ENCODE measurements at regions not wholly inside any gene's neighbourhood (a gene's known extent, or its start where the extent isn't known, plus 50 kb on each side); places are given as distances from the start of the nearest gene placed in this dataset.

DNA sequence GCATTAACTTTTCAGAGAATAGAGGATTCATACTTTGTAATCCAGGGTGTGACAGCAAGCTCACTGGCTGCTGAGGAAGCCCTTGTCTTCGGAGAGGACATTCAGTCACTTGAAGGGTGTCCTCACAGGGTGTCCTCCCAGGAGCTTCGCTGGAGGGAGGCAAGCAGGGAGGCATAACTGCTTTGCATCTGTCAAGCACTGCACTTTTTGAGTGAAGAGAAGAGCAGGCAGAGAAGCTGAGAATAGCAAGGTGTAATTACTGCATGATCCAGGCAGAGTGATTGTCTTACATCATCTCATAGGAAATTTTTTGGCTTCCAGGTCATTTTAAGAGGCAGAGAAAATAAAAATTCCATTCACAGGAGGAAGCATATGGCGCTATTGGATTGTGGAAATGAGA is 232.5 kb upstream of the ZP4 start:
- Histone ChIP-seq H3K9me3 (replicated peaks; ENCODE audit: insufficient read depth, low read length) (no peaks in the 10 kb centered on the region), H3K27me3 (replicated peaks; ENCODE audit: insufficient read depth, low read length) (no peaks in the 10 kb centered on the region), H3K79me2 (ENCODE audit: low read length) (no peaks in the 10 kb centered on the region), H3K9ac (ENCODE audit: low read length) (no peak overlapping the region), H3K4me2 (ENCODE audit: low read depth, low read length) (no peak overlapping the region), H2AFZ (ENCODE audit: low read length) (no peak overlapping the region), H3F3A (ENCODE audit: insufficient read depth, low read length) (no peaks in the 10 kb centered on the region), H3K27ac (ENCODE audit: low read length) (no peak overlapping the region), H3K9me2 (replicated peaks; ENCODE audit: insufficient read depth, low read length) (no peaks in the 10 kb centered on the region), H3K4me3 (ENCODE audit: low read length) (no peak overlapping the region), H3K4me1 (ENCODE audit: low read length) (0 out of 2 replicates have a peak, but pooled peaks cover under 1% of the 10 kb centered on the region), H4K20me1 (ENCODE audit: insufficient read depth, low read length) (no peaks in the 10 kb centered on the region), H3K36me3 (replicated peaks; ENCODE audit: insufficient read depth, low read length) (no peaks in the 10 kb centered on the region)
- TF ChIP-seq, protein P1, sequence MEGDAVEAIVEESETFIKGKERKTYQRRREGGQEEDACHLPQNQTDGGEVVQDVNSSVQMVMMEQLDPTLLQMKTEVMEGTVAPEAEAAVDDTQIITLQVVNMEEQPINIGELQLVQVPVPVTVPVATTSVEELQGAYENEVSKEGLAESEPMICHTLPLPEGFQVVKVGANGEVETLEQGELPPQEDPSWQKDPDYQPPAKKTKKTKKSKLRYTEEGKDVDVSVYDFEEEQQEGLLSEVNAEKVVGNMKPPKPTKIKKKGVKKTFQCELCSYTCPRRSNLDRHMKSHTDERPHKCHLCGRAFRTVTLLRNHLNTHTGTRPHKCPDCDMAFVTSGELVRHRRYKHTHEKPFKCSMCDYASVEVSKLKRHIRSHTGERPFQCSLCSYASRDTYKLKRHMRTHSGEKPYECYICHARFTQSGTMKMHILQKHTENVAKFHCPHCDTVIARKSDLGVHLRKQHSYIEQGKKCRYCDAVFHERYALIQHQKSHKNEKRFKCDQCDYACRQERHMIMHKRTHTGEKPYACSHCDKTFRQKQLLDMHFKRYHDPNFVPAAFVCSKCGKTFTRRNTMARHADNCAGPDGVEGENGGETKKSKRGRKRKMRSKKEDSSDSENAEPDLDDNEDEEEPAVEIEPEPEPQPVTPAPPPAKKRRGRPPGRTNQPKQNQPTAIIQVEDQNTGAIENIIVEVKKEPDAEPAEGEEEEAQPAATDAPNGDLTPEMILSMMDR (IDR thresholded peaks at IDR 0.05; ENCODE audit: low read length) = no peak
- TF ChIP-seq EZH2 (optimal IDR thresholded peaks at IDR 0.05; ENCODE audit: low read depth, low read length) = no peak
- TF ChIP-seq EZH2phosphoT487 (IDR thresholded peaks at IDR 0.05; ENCODE audit: low read length) = no peak
- DNase-seq = no peak

DNA sequence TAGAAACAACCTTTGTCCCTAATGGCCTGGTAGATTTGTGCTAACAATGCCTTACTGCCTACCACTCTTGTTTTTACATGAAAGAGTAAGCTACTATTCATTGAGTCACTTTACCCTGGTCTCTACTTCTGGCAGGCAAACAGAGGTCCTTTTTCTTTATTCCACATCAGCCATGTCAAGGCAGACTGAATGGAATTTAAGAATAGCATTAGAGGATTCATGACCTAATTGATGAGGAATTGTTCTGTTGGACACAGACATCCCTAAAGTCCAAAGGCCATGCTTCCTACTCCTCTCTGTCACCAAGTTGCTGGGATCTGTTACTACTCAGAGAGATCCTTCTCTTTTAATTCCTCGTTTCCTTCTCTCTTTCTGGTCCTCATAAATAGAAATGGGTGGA is 229.1 kb upstream of the ZP4 start:
- Histone ChIP-seq H2AFZ (ENCODE audit: low read length) (no peak overlapping the region), H3K27ac (ENCODE audit: low read length) (no peak overlapping the region), H3K9me3 (replicated peaks; ENCODE audit: insufficient read depth, low read length) (no peaks in the 10 kb centered on the region), H3K9me2 (replicated peaks; ENCODE audit: insufficient read depth, low read length) (no peaks in the 10 kb centered on the region), H3K79me2 (ENCODE audit: low read length) (no peaks in the 10 kb centered on the region), H3K4me3 (ENCODE audit: low read length) (no peak overlapping the region), H3K9ac (ENCODE audit: low read length) (no peak overlapping the region), H4K20me1 (ENCODE audit: insufficient read depth, low read length) (no peaks in the 10 kb centered on the region), H3K4me1 (ENCODE audit: low read length) (no peaks in the 10 kb centered on the region), H3K4me2 (ENCODE audit: low read depth, low read length) (no peak overlapping the region), H3K36me3 (replicated peaks; ENCODE audit: insufficient read depth, low read length) (no peaks in the 10 kb centered on the region), H3F3A (ENCODE audit: insufficient read depth, low read length) (no peaks in the 10 kb centered on the region), H3K27me3 (replicated peaks; ENCODE audit: insufficient read depth, low read length) (no peaks in the 10 kb centered on the region)
- DNase-seq = no peak
- TF ChIP-seq, protein P1 (IDR thresholded peaks at IDR 0.05; ENCODE audit: low read length) = no peak
- TF ChIP-seq EZH2phosphoT487 (IDR thresholded peaks at IDR 0.05; ENCODE audit: low read length) (no peak), EZH2 (optimal IDR thresholded peaks at IDR 0.05; ENCODE audit: low read depth, low read length) (no peak)

DNA sequence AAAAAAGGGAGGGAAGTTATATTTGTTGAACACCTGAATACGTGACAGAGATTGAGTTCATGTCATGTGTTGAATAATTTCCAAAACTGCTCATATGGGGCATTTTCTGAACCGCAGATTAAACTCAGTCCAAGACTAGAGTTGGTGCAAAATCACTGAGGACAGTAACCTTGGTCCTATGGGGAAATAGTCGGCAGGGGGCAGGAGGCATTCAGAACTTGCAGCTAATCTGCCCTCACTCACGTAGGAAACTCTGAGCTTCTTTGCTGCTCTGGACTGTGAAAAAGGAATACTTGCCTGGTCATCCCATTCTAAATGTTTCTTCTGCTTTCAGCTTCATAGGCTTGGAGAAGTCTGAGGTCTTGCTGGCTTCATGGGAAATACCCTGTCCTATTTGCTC is 228.3 kb upstream of the ZP4 start:
- Histone ChIP-seq H3K4me3 (ENCODE audit: low read length) (no peak overlapping the region), H3K9me3 (replicated peaks; ENCODE audit: insufficient read depth, low read length) (no peaks in the 10 kb centered on the region), H3K36me3 (replicated peaks; ENCODE audit: insufficient read depth, low read length) (no peaks in the 10 kb centered on the region), H3K4me2 (ENCODE audit: low read depth, low read length) (no peak overlapping the region), H3K27me3 (replicated peaks; ENCODE audit: insufficient read depth, low read length) (no peaks in the 10 kb centered on the region), H3F3A (ENCODE audit: insufficient read depth, low read length) (no peaks in the 10 kb centered on the region), H4K20me1 (ENCODE audit: insufficient read depth, low read length) (no peaks in the 10 kb centered on the region), H3K9me2 (replicated peaks; ENCODE audit: insufficient read depth, low read length) (no peaks in the 10 kb centered on the region), H3K27ac (ENCODE audit: low read length) (no peak overlapping the region), H3K4me1 (ENCODE audit: low read length) (no peaks in the 10 kb centered on the region), H3K9ac (ENCODE audit: low read length) (no peak overlapping the region), H3K79me2 (ENCODE audit: low read length) (no peaks in the 10 kb centered on the region), H2AFZ (ENCODE audit: low read length) (no peak overlapping the region)
- TF ChIP-seq EZH2 (optimal IDR thresholded peaks at IDR 0.05; ENCODE audit: low read depth, low read length) = no peak
- DNase-seq = no peak

- H4K20me1 ChIP-seq (ENCODE audit: insufficient read depth, low read length) = no peaks in the 10 kb centered on the region
- no peaks in the 10 kb centered on the region for H3K79me2 ChIP-seq (ENCODE audit: low read length)
- H3K9me2 ChIP-seq (replicated peaks; ENCODE audit: insufficient read depth, low read length) = no peaks in the 10 kb centered on the region
- no peak overlapping the region for H2AFZ ChIP-seq (ENCODE audit: low read length)
- no peak overlapping the region for H3K4me3 ChIP-seq (ENCODE audit: low read length)
- H3F3A ChIP-seq (ENCODE audit: insufficient read depth, low read length) = no peaks in the 10 kb centered on the region
- H3K9ac ChIP-seq (ENCODE audit: low read length) = no peak overlapping the region
- no peak overlapping the region for H3K27ac ChIP-seq (ENCODE audit: low read length)
- no peaks in the 10 kb centered on the region for H3K27me3 ChIP-seq (replicated peaks; ENCODE audit: insufficient read depth, low read length)
- no peaks in the 10 kb centered on the region for H3K36me3 ChIP-seq (replicated peaks; ENCODE audit: insufficient read depth, low read length)
- TF ChIP-seq EZH2phosphoT487 (IDR thresholded peaks at IDR 0.05; ENCODE audit: low read length) (no peak), EZH2 (optimal IDR thresholded peaks at IDR 0.05; ENCODE audit: low read depth, low read length) (no peak)
- no peak overlapping the region for H3K4me2 ChIP-seq (ENCODE audit: low read depth, low read length)
- H3K4me1 ChIP-seq (ENCODE audit: low read length) = no peaks in the 10 kb centered on the region
- no peak for DNase-seq
- no peaks in the 10 kb centered on the region for H3K9me3 ChIP-seq (replicated peaks; ENCODE audit: insufficient read depth, low read length)
These were observed 225.1 kb upstream of the ZP4 start for GRCh38 chr1:238115852-238116251.

All from MM.1S (cell line).